ENCODE measurements at regions not wholly inside any gene's neighbourhood (a gene's known extent, or its start where the extent isn't known, plus 50 kb on each side); places are given as distances from the start of the nearest gene placed in this dataset.

- no peak for TF ChIP-seq CTCF (IDR thresholded peaks at IDR 0.05; ENCODE audit: low read depth, low read length)
- no peak for TF ChIP-seq EZH2phosphoT487 (IDR thresholded peaks at IDR 0.05; ENCODE audit: low read depth)
These were observed 202.3 kb downstream of the LRRC70 start for GRCh38 chr5:62780888-62781287.
